Fibroblast of peridontal ligament (primary cell): ENCODE measurements at regions not wholly inside any gene's neighbourhood (a gene's known extent, or its start where the extent isn't known, plus 50 kb on each side); places are given as distances from the start of the nearest gene placed in this dataset.

Source experiments
- DNase-seq: peaks from one replicate; pipeline ENCODE4 v3.0.0-alpha.2; 2010; ENCODE audit errors: extremely low read depth

DNA sequence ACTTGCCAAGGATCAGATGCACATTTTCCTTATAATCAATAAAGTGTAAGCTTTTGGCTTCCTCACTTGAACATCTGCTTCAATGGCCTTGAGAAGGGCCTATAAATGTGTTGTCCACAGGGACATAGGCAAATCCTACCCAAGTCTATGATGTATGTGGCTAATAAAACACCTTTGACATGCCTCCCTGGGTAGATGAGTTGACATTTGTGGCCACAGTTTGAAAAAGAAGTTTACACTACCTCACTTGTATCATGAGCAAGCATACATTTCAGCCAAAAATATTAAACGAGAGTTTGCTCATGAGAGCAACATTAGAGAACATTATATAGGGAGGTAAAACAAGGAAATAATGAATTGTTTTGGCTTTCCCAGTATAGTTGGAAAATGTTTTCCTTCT lies 1067.7 kb downstream of the C4orf33 start:
- DNase-seq, result no peak

DNA sequence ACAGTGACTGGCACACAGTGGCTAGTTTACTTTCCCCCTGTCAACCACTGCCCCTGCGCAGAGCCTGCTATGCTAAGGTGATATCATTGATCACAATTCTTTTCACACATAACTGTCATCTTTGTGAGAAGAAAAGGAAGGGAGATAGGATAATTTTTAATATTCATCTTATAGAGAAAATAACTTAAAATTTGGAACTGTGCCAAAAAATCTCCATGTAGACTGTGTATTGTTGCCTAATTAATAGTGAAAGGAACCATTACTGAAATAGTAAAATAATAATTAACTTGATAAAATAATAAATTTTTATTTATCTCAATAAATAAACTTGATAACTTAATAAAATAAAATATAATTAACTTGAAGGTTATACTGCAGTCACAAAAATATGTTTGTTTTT lies 1069.4 kb downstream of the C4orf33 start:
- DNase-seq, result no peak

DNA sequence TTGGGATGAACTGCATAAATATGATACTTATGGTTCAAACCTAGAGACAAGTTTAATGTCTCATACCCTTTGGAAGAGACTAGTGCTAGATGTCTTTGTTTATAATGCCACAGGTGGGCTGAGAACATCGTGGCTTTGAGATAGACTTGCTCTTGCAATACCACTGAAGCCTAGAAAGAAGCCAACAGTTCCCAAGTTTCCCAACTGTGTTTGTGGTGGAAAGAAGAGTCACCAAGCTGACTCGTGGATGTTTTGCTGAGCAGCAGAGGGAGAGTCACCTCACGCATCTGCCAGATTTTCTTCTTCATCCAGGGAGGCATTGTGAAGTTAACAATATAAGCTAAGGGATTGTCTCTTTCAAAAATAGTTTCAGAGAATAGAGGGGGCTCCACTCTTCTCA lies 1076.2 kb downstream of the C4orf33 start:
- DNase-seq, result peak; percentile 4

DNA sequence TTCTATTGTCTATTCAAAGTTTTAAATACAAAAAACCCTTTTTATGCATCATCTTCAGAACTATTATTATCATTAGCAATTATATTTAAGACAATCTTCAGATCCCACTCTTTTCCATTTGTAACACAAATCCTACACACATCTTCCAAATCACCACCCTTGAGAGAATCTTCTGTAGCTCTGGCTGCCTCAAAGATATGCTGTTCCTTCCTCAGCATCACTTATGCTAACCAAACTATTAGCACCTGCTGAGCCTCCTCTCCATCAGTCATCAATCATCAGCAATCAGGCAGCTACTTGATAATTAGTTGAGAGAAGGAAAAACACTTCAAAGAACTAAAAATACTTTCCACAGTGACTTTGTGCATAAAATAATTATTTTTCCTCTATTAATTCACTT lies 1082.2 kb downstream of the C4orf33 start:
- DNase-seq, result no peak

DNA sequence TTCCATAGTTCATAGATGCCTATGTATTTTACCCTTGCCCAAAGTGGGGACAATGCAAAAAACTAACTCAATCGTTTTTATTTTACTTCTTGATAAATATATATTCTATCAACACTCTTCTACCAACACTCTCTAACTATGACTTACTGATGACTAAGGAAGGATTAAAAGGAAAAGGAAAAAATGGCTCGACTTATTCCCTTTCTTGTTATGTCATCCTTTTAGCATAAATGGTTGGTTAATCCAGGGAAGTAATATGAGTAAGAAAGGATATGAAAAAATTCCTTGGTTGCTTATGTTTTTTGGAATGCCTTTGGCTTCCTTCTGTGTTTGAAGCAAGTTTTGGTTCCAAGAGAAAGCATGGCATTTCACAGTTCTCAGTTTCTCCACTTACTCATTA lies 1087.1 kb downstream of the C4orf33 start:
- DNase-seq, result peak; percentile 24

DNA sequence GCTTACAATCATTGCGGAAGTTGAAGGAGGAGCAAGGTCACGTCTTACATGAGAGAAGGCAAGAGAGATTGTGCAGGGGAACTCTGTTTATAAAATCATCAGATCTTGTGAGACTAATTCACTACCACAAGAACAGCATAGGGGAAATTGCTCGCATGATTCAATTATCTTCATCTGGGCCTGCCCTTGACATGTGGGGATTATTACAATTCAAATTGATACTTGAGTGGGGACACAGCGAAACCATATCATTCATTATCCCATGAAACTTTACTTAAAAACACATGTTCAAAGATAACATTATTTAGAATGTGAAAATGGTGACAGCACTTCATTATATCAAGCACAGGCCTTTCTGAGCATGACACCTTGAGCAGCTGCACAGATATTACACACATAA lies 1087.8 kb downstream of the C4orf33 start:
- no peak for DNase-seq

DNA sequence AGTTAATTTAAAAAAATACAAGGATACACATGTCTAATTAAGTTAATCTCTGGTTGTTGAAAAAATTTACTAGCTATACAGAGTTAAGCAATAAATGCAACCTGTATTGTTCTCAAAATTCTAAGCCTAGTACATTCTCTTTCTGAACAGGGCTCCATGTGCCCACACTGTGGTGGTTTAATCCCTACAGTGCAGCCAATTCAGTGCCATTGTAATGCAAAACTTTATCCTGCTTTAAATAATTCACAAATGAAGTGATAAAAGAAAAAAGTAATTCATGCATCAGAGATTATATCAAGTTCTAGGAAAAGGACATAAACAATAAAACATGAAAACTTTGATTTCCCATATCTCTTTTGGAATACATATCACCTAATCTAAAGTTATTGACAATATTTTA lies 1089.2 kb downstream of the C4orf33 start:
- DNase-seq, result no peak

DNA sequence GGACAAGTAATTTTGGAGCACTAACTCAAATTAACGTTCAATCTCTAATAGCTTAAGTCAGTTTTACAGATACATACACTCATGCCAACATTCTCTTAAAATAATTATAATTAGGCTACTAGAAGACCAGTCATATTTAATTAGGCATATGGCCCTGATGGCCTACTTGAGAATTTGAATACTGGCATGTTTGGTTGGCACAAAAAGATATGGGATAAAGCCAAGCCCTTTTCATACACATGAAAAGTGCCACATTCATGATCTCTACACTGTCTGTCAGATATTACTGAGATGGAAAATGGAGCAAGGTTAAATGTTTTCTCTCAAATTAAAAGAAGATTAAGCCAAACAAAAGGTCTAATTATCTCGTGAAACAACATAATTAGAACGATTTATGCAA lies 1091.0 kb downstream of the C4orf33 start:
- no peak for DNase-seq

DNA sequence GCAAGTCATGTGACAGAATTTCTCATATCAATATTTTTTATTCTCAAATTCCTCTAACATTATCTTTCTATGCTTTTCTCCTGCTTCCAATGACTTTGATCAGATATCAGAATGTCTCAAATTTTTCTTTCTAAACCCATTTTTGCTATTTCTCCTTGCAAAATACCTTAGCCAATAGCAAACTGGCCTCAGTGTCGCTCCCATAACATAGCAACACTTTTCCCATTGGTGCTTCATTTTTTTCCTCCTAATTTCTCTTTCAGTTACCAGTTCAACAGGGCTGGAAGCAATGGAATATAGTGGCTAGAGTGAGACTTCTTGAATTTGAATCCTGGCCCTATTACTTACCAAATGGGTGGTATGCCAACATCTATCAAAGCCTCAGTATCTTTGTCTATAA lies 1091.6 kb downstream of the C4orf33 start:
- no peak for DNase-seq

DNA sequence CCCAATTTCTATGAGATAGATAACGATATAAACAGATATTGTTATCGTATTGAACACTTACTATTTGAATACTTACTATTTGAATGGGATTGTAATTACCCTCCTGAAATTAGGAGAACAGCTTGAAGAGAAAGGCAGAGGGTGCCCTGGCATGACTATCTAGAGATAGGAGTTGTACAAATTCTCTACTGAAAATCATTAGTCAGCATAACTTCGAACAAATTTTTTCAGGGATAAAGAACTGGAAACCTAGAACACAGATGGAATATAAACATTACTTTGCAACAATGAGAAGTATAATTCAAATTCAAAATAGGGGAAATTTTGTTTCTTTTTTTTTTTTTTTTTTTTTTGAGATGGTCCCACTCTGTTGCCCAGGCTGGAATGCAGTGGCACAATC lies 1096.8 kb downstream of the C4orf33 start:
- no peak for DNase-seq

DNA sequence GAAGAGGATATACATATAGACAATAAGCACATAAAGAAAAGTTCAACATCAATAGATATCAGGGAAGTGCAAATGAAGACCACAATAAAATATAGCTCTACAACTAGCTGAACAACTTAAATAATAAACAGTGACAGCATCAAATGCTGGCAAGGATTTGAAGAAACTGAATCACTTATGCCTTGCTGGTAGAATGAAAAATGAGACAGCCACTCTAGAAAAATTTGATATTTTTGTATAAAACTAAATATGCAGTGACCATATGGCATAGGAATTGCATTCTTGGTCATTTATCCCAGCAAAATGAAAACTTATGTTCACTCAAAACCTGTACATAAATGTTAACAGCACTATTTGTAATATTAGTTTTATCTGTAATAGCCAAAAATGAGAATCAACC lies 1102.0 kb downstream of the C4orf33 start:
- DNase-seq, result peak; percentile 53

DNA sequence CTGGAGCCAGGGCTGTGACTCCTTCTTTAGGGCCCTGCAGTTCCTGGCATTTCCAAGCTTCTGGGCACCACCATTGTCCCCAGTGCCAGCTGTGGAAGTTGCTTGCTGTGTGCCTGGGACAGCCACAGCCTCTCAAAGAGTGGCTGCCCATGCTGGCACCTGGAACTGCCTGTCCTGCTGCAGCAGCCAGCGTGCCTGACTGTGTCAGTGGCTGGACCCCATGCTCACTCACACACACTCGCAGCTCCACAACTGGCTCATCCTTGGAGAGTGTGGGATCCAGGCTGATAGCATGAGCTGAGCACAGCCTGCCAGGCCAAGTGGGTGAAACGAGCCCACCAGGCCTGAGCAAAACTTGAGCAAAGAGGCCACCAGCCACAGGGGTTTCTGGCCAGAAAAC lies 1107.6 kb downstream of the C4orf33 start:
- DNase-seq, result no peak

DNA sequence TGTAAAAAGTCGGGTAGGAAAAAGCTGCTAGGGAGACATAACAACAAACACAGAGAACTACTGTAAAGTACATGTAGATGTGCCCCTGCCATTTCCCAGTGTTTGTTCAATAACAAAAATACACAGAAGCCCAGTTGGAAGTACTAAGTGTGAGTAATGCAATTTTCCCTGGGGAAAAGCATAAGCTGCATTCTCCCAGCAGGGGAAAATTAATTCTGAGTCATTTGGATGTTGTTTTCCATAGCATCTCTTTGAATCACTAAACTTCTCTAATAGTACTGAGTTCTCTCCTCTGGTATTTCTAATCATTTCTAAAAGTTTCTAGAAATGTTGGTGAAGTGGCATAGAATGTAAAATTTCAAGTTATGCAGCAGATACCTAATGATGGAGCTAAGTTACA lies 1114.9 kb downstream of the C4orf33 start:
- DNase-seq, result peak; percentile 90

DNA sequence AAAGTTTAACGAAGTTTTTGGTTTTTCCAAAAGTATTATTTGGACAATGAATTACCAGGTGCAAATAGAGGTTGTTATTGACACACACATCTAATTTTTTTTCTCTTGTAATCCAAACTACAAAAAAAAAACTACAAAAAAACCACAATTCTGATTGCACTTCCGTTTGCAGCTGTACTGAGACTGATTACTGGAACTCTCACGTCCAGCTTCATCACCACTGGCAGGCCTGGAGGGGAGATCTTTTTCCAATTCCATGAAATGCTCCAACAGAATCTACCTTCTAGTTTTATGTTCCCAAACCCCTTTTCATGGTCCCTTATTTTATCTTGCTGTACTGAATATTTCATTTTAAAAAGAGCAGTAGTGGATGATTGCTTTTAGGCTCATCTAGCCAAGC lies 1118.3 kb downstream of the C4orf33 start:
- peak; percentile 14 for DNase-seq

DNA sequence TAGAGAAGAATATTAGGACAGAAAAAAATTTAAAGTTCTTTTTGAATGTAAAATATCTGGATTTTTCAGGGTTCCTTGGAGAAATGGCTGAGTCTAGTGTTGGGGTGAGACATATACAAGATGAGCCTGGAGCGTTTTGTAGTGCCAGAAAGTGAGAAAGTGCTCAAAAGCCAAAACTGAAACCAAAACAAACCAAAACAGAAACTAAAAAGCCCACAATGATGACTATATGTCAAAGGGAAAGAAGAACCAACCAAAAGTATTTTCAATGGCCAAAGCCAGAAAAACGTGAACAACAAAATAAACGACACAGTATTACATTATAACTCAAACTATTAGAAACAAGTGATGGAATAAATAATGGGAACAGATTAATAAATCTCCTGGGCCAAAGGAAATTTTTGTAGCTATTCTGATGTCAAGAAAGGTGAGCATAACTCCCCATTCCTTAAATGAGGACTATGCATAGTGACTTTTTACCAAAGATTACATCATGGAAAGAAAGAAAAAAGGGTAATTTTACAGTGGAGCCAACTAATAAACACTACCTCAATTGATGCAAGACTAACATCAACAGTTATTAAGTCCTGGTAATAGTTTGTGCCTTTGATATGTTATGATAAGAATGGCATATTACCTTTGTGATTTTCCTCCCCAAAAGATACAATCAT lies 1137.6 kb downstream of the C4orf33 start:
- DNase-seq, result peak; percentile 51

DNA sequence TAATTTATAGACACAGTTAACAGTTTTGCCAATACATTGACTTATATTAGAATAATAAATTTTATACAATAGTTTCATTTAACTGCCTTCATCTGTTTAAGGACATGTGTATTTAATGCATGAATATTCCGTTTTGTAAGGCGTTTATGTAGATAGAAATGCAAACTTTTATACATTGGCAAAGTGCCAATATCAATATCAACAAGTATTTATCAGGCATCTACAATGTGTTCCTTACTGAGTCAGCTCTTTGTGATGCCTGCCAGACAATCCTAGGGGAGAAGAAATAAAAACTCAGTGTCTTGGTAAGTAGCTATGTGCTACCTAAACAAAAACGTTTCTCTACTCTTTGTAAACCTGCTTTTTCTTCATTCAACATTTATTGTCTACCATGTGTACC lies 1142.2 kb downstream of the C4orf33 start:
- no peak for DNase-seq

DNA sequence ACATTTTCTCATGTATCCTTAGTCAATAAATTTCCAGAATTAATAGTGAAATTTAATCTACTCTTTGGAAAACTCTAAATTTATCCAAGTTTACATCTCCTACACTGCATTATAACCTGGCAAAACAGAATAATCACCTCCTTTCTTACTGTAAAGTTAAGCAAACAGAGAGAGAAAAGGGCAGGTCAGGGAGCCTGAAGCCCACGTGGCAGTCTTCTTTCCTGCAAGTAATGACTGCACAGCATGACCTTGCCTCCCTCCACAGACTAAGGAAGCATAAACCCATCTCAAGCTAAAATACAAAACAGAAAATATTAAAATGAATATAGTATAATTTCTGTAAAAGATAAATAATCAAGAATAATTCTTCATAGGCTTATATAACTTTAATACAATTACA lies 1153.0 kb downstream of the C4orf33 start:
- DNase-seq, result no peak

DNA sequence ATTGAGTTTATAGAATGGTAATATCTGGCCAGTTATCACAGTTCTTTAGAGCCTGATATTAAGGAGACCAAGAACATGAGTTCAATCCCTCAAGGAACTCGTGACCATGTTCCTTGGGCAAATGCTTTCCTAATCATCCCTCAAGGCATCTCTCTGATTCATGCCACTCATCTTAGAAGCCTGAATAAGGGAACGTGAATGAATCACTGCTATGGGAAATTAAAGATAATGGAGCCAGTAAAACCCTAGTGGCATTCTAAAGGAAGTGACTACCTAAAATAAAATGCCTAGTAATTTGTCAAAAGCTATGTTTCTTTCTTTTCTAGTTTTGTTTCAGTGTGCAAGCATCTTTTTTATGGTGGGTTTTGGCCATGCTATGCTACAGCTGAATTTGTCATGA lies 1161.3 kb downstream of the C4orf33 start:
- DNase-seq, result peak; percentile 72

DNA sequence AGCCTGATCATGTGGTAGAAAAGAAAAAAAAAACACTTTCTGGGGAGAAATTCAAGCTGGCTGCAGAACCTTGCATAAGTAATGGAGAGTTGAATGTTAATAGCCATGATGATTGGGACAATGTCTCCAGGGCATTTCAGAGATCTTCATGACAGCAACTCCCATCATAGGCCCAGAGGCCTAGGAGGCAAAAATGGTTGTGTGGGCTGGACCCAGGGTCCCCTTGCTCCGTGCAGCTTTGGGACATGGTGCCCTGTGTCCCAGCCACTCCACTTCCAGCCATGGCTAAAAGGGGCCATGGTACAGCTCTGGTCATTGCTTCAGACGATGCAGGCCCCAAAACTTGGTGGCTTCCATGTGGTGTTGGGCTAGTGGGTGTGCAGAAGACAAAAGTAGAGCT lies 1170.9 kb downstream of the C4orf33 start:
- DNase-seq, result no peak

DNA sequence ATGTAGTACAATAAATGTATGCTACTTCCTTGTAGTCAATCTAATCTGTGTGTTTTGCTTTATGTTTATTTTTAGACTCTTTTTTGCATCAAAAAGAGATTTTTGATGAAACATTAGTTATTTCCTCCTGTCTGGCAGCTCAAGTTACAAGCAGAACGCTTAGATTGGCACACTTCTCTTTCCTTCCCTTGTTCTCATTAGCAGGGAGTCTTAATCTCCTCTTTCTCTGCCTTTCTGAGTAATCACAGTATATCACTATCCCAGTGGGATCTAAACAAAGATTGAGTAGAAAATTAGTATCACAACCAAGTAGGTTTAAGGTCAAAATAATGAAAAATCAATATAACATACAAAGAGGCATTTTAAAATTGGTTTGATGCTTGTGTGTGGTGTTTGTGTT lies 1192.6 kb downstream of the C4orf33 start:
- peak; percentile 19 for DNase-seq

DNA sequence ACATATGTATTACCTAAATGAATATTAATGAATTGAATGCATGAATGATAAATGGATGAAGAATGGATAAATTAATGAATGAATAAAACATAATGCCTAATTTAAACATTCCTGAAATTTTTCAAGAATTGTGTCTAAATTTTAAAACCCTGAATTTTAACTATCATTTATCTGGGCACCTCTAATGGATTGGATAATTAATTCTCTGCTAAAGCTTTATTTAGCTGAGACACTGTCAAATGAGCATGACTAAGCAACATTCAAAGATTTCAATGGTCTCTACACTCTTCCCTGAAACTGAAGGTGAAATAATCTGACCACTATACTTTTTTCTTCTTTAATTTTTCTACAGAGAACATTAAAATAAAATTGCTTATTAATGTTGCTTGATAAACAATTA lies 1197.7 kb downstream of the C4orf33 start:
- DNase-seq, result no peak

DNA sequence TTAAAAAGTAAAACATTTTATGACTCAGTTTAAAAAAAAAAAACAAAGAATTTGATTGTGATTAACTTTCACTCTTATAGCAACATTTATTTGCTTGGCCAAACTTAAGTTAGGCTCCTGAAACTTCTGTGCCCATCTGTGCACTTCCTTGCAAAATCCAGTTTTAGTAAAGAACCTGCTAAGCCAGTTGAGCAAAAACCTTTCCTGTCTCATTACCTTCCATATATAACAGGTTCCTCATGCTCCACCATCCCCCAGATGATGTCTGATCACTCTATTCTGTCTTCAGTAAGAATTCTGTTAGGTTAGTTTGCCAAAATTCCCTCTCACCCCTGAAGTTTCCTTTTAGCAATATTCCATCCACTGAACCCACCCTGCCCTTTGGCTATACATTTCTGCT lies 1200.5 kb downstream of the C4orf33 start:
- no peak for DNase-seq

DNA sequence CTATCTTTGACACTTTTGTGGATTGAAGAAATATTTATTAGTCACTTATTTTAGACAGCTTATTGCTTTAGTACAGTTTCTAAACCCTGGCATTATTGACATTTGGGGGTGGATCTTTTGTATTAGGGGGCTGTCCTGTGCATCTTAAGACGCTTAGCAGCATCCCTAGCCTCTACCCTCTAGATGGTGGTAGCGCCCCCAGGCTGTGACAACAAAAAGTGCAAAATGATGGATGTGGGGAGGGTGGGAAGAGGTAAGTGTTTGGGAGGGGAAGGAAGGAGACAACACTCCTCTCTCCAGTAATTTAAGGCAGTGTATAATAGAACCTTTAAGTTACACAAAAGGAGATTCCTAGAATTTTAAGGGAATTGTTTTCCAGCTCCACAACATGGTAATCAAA lies 1210.6 kb downstream of the C4orf33 start:
- DNase-seq, result no peak

DNA sequence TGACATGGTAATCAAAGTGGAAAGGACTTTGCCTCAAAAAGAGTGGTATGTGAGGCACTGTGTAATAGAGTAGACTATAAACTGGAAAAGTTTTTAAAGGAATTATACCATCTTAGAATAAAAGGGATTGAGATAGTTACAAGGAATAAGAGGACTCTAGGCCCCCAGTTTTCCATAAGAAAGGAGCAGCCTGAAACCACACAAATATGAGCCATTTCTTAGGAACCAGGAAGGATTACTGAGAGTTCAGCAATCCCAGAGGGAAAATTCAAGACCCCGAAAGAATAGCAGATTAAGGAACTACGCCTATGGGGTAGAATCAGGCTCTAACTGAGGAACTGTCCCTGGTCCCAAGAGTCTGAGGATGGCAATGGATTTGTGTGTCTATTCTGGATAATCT lies 1213.3 kb downstream of the C4orf33 start:
- DNase-seq, result no peak

DNA sequence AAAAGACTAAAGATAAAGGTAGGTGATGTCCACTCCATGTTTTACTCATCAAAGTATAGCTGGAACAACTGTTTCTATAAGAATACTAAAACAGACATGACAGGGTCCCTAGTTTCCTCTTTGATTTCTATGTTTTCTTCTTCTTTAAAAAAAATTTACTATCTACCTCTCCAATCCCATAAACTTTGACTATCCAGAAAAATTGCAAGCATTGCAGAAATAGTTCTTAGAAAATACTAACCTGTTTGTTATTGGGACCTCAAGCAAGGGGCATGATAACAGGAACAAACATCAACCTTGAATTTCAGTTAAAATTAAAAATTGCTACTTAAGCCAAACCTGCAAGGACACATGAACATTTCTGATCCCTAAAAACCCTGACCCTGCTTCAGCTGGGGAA lies 1226.5 kb downstream of the C4orf33 start:
- DNase-seq, result no peak
